Urinary bladder (tissue), 3 donors: ENCODE measurements at regions not wholly inside any gene's neighbourhood (a gene's known extent, or its start where the extent isn't known, plus 50 kb on each side); places are given as distances from the start of the nearest gene placed in this dataset.

Experiments used
- DNase-seq: peaks from one replicate; pipeline ENCODE4 v3.0.0-alpha.2; 2015; ENCODE audit errors: extremely low spot score
- H3K27ac ChIP-seq: one replicate; pipeline ENCODE4 v1.5.1; 2013; ENCODE audit warnings: low read depth, mild to moderate bottlenecking, moderate library complexity
- H3K36me3 ChIP-seq: one replicate; pipeline ENCODE4 v1.6.1; 2013; ENCODE audit warnings: mild to moderate bottlenecking, moderate library complexity; ENCODE audit not compliant: insufficient read depth
- H3K4me1 ChIP-seq: one replicate; pipeline ENCODE4 v1.6.1; 2013; ENCODE audit warnings: mild to moderate bottlenecking, moderate library complexity; ENCODE audit not compliant: insufficient read depth
- H3K4me3 ChIP-seq: one replicate; pipeline ENCODE4 v1.5.1; 2013; ENCODE audit warnings: low read depth, low read length
- WGBS: extraction: QIAGEN DNeasy Blood & Tissue Kit; methylation state at CpG from one replicate; pipeline ENCODE4 v1.1.7; 2013; 5-methylcytosine and 5-hydroxymethylcytosine counted together
- donor health status: healthy with polysubstance abuse.
- donor health status: healthy.

GRCh38 chr4:166426300-166426863 is 553.3 kb downstream of the TLL1 start:
- Histone ChIP-seq H3K27ac (no peak overlapping the region), H3K36me3 (no peaks in the 10 kb centered on the region), H3K4me3 (no peak overlapping the region), H3K4me1 (no peaks in the 10 kb centered on the region)
- no peak for DNase-seq
- 86% methylated on average over 2 of the region's 2 CpGs for WGBS

DNA sequence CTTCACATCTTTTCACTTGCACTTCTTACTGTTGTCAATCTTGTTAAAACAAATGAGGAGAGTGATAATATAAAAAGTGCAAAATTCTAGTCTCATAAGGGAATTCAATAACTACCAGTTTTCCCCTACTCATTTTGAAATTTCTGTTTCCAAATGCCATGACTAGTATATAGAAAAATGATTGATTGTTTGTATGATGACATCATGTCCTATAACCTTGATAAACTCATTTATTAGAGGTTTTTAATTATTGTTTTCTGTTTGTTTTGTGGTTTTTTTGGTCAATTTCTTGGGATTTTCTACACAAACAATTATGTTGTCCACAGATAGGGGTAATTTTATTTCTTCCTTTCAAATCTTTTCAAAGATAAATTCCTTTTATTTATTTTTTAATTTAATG is 559.1 kb downstream of the TLL1 start:
- Histone ChIP-seq H3K4me3 (no peak overlapping the region), H3K4me1 (no peaks in the 10 kb centered on the region), H3K36me3 (no peaks in the 10 kb centered on the region), H3K27ac (no peak overlapping the region)
- DNase-seq = no peak

DNA sequence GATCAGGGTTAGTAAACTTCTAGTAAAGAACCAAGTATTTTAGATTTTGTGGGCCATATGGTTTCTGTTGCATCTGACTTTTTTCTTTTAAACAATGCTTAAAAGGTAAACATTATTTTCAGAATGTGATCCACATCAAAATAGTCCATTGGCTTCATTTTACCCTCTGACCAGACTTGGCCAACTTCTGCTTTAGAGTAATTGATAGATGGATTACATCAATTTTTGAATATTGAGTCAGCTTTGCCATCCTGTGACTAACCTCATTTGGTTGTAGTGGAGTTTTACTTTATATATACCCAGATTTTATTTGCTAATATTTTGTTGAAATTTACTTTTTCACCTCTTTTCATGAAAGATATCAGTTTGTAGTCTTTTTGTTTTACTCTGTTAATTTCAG is 559.8 kb downstream of the TLL1 start:
- H3K4me1 ChIP-seq = no peaks in the 10 kb centered on the region
- H3K4me3 ChIP-seq = no peak overlapping the region
- H3K27ac ChIP-seq = no peak overlapping the region
- no peak for DNase-seq
- H3K36me3 ChIP-seq = no peaks in the 10 kb centered on the region

- 0% methylated on average over 1 of the region's 1 CpG for WGBS
- Histone ChIP-seq H3K4me3 (no peak overlapping the region), H3K36me3 (no peaks in the 10 kb centered on the region), H3K4me1 (no peaks in the 10 kb centered on the region), H3K27ac (no peak overlapping the region)
- DNase-seq = no peak
Measured at GRCh38 chr4:166435449-166435848, 562.4 kb downstream of the TLL1 start.

GRCh38 chr4:166458756-166459155 is 585.7 kb downstream of the TLL1 start:
- no peaks in the 10 kb centered on the region for H3K4me1 ChIP-seq
- H3K27ac ChIP-seq = no peak overlapping the region
- no peak overlapping the region for H3K4me3 ChIP-seq
- 100% methylated on average over 1 of the region's 1 CpG for WGBS
- H3K36me3 ChIP-seq = no peaks in the 10 kb centered on the region
- no peak for DNase-seq

GRCh38 chr4:166459621-166460020 is 586.6 kb downstream of the TLL1 start:
- 58% methylated on average over 5 of the region's 5 CpGs for WGBS
- DNase-seq = no peak
- H3K36me3 ChIP-seq = no peaks in the 10 kb centered on the region

GRCh38 chr4:166460769-166461550 is 587.9 kb downstream of the TLL1 start:
- H3K4me3 ChIP-seq = no peak overlapping the region
- WGBS = 67% methylated on average over 3 of the region's 3 CpGs
- no peak for DNase-seq
- no peak overlapping the region for H3K27ac ChIP-seq
- H3K36me3 ChIP-seq = no peaks in the 10 kb centered on the region
- H3K4me1 ChIP-seq = no peaks in the 10 kb centered on the region

More at GRCh38 chr4:166459621-166460020, 586.6 kb downstream of the TLL1 start:
- no peaks in the 10 kb centered on the region for H3K4me1 ChIP-seq
- H3K27ac ChIP-seq = no peak overlapping the region
- no peak overlapping the region for H3K4me3 ChIP-seq

GRCh38 chr4:166481055-166481454 is 608.0 kb downstream of the TLL1 start:
- no peaks in the 10 kb centered on the region for H3K4me1 ChIP-seq
- H3K27ac ChIP-seq = no peak overlapping the region
- WGBS = 67% methylated on average over 2 of the region's 2 CpGs
- no peak overlapping the region for H3K4me3 ChIP-seq
- no peak for DNase-seq
- no peaks in the 10 kb centered on the region for H3K36me3 ChIP-seq

DNA sequence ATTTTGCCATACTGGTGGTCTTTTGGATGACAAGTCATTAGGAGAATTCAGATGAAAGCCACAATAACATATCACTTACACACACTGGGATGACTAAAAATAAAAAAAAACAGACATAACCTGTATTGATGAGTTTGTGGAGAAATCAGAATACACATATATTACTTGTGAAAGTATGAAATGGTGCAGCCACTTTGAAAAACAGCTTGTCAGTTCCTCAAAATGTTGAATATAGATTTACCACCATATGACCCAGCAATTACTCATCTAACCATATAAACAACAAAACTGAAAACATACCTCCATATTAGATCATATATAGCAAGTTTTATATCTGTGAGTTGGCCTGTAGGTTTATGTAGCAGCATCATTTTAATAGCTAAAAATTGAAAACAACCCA is 608.7 kb downstream of the TLL1 start:
- no peaks in the 10 kb centered on the region for H3K4me1 ChIP-seq
- no peak for DNase-seq
- no peaks in the 10 kb centered on the region for H3K36me3 ChIP-seq
- H3K27ac ChIP-seq = no peak overlapping the region
- H3K4me3 ChIP-seq = no peak overlapping the region

DNA sequence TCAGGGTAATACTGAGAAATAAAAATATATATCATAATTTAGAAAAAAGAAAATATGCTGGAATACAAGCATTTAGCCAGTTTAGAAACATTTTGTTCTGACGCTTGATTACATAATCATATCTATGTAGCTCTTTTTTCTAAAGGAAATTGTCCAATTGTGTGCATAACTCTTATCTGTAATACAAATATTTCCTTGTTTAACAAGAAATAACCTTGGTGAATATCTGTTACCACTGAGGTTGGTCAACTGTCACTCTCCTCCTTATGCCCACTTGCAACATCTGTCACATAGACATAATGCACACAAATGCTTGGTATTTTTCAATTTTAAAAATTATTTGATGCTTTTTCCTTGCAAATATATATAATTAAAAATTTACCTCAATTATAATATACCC is 609.7 kb downstream of the TLL1 start:
- H3K4me3 ChIP-seq = no peak overlapping the region
- 71% methylated on average over 1 of the region's 1 CpG for WGBS
- DNase-seq = no peak
- H3K27ac ChIP-seq = no peak overlapping the region
- no peaks in the 10 kb centered on the region for H3K36me3 ChIP-seq
- no peaks in the 10 kb centered on the region for H3K4me1 ChIP-seq

DNA sequence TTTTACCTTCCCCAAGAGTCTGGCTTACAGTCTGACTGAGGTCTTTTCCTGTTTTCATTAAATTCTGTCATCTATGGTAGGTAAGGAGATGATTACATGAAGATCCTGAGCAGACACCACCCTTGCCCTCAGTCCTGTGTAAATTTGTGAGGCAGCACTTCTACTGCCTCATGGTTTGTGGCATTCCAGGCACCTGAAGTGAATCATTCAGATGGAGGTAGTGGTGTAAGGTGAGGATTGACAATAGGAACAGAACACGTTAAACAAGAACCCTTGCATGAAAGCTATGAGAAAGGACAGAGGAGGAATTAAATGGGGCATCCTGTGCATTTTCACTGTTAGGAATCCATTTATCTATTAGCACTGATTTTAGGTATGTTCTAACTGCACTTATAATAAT is 618.6 kb downstream of the TLL1 start:
- H3K4me3 ChIP-seq = no peak overlapping the region
- H3K36me3 ChIP-seq = no peaks in the 10 kb centered on the region
- H3K27ac ChIP-seq = no peak overlapping the region
- H3K4me1 ChIP-seq = no peaks in the 10 kb centered on the region
- DNase-seq = no peak
- 77% methylated on average over 1 of the region's 1 CpG for whole genome bisulfite sequencing

DNA sequence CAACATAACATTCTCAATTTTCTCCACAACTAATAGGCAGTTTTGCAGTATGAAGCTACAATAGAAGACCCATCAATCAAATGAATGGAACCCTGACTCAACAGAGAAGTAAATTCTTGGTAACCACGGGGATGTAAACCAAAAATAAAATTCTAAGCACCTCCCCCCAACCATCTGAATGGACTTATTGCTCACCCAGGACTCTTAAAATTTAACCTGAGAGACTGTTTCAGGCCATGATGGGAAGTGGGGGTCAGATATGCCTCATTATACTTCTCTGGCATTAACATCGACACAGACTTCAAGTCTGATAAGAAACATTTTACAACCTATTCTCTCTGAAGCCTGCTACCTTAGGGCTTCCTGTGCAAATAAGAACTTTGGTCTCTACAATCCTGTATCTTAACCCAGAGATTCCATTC is 620.9 kb downstream of the TLL1 start:
- H3K27ac ChIP-seq = no peak overlapping the region
- no peak overlapping the region for H3K4me3 ChIP-seq
- no peak for DNase-seq
- no peaks in the 10 kb centered on the region for H3K4me1 ChIP-seq
- H3K36me3 ChIP-seq = no peaks in the 10 kb centered on the region
- WGBS = 29% methylated on average over 2 of the region's 2 CpGs

DNA sequence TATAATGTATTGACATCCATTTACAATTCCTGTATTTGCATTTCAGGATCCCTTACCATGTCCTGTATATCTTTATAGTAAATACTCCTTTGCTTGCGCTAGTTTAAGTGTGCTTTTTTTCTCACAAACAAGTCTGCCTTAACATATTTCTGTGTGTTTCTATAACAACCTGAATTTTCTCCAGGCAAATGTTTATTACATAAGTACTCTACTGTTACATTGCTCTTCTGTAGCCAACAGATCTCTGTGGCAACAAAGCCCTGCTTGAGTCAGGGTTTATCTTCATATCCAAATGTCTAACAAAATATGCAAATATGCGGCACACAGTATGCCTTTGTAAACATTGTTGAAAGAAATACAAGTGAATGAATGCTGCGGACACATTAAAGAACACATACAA is 625.5 kb downstream of the TLL1 start:
- no peak overlapping the region for H3K4me3 ChIP-seq
- H3K36me3 ChIP-seq = no peaks in the 10 kb centered on the region
- no peak for DNase-seq
- no peaks in the 10 kb centered on the region for H3K4me1 ChIP-seq
- WGBS = 36% methylated on average over 3 of the region's 3 CpGs
- H3K27ac ChIP-seq = no peak overlapping the region

- Histone ChIP-seq H3K4me3 (no peak overlapping the region), H3K4me1 (no peaks in the 10 kb centered on the region), H3K36me3 (no peaks in the 10 kb centered on the region), H3K27ac (no peak overlapping the region)
- 26% methylated on average over 4 of the region's 4 CpGs for WGBS
- no peak for DNase-seq
Measured at GRCh38 chr4:166499820-166500219, 626.8 kb downstream of the TLL1 start.
